HL-60/S4 treated with retinoic acid at 250 ng/mL for 4 days and 3 days (cell line): ENCODE measurements at regions not wholly inside any gene's neighbourhood (a gene's known extent, or its start where the extent isn't known, plus 50 kb on each side); places are given as distances from the start of the nearest gene placed in this dataset.

Experiments
- in situ Hi-C: fragments of 300-500 bp; cut with MboI; formaldehyde crosslinking; loops from 2 replicates; pipeline ENCODE4 v1.7.0; 2022; ENCODE audit warnings: low sequenced_read_pairs

GRCh38 chr9:109549386-109549785, 51.3 kb upstream of the PTPN3 start:
- in situ Hi-C loops: no loop called here

GRCh38 chr9:109551651-109552050, 53.5 kb upstream of the PTPN3 start:
- in situ Hi-C loops: no loop called here

GRCh38 chr9:109555215-109555614, 57.1 kb upstream of the PTPN3 start:
- in situ Hi-C loops: no loop called here

DNA sequence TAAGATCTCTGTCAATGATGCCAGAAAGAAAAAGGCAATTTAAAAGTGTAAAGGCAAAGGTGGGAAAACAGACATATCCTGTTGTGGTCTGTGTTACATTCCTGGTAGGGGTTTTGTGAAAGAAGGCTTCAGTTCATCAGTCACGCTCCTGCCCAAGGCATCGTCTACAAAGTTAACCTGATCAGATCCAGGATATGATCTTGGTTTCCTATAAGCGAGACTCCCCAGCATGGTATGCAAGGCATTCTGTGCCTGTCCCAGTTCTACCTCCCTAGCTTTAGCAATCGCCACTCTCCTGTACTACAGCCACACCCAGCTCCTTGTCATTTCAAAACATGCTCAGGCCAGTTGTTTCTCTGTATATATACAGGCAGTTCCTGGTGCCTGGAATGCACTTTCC, 58.0 kb upstream of the PTPN3 start:
- in situ Hi-C loops: no loop called here

- in situ Hi-C loops: no loop called here
These were observed 58.7 kb upstream of the PTPN3 start for GRCh38 chr9:109556786-109557185.

GRCh38 chr9:109557481-109557880, 59.4 kb upstream of the PTPN3 start:
- in situ Hi-C loops: no loop called here

GRCh38 chr9:109558718-109559151, 60.6 kb upstream of the PTPN3 start:
- in situ Hi-C loops: no loop called here

GRCh38 chr9:109560470-109561132, 62.5 kb upstream of the PTPN3 start:
- in situ Hi-C loops: no loop called here

DNA sequence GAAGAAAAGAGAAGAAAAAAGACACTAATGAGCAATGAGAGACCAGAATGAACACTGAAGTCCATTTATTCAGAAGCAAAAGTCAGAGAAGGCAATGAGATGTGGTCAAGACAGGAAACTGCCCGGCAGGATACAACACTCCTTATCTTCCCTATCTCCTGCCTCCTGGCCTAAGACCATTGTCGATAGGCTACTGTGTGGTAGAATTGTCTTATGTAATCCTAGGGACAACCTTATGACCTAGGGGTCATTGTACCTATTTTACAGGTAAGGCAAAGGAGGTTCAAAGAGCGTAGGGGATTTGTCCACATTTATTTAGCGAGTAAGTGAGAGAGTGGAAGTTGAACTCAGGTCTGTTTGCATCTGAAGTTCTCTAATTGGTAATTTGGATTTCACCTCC, 63.0 kb upstream of the PTPN3 start:
- in situ Hi-C loops: no loop called here

DNA sequence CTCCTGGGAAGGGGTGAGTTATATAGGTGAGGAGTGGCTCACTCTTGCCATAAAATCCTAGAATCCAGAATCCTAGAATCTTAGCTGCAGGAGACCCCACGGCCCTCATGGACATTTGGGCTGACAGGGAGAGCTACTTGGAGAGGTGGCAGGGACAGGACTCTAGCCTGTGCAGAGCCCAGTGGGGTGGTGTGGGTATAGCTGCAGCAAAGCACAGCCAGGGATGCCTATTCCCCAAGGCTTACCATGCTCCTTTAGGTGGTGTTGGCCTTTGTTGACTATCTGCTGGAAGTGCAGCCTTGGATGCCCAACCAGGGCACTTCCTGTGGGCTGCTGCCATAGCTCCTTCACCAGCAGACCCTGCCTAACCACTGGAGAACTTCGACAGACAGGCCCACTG, 70.0 kb upstream of the PTPN3 start:
- in situ Hi-C loops: no loop called here

DNA sequence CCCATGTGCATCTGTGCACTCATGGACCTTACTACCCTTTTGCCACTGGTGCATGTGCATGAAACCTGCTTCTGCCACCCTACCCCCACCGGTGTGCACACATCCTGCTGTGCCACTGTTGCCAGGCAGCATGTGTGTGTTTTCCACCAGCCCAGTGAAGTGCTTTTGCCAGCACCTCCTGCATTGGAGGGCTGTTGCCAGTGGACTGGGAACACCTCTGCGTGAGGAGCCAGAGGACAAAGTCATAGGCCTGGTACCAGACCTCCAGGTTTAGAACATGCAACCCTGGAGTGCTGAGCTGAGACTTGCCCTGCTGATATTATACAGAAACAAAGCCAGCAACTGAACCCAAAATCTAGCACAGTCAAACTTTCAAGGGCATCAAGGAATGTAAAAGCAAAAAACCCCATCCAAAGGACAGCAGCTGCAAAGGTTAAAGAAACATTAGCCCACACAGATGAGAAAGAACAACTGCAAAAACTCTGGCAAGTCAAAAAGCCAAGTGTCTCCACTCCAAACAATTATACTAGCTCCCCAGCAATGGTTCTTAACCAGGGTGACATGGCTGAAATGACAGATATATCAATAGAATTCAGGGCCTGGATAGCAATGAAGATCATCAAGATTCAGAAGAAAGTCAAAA, 70.6 kb upstream of the PTPN3 start:
- in situ Hi-C loops: no loop called here

GRCh38 chr9:109574061-109574882, 76.2 kb upstream of the PTPN3 start:
- in situ Hi-C loops: no loop called here

GRCh38 chr9:109576762-109577161, 78.7 kb upstream of the PTPN3 start:
- in situ Hi-C loops: loop anchor here (25.0 kb wide), 1 partner anchor 561 kb away; no protein-coding TSS in a partner anchor

DNA sequence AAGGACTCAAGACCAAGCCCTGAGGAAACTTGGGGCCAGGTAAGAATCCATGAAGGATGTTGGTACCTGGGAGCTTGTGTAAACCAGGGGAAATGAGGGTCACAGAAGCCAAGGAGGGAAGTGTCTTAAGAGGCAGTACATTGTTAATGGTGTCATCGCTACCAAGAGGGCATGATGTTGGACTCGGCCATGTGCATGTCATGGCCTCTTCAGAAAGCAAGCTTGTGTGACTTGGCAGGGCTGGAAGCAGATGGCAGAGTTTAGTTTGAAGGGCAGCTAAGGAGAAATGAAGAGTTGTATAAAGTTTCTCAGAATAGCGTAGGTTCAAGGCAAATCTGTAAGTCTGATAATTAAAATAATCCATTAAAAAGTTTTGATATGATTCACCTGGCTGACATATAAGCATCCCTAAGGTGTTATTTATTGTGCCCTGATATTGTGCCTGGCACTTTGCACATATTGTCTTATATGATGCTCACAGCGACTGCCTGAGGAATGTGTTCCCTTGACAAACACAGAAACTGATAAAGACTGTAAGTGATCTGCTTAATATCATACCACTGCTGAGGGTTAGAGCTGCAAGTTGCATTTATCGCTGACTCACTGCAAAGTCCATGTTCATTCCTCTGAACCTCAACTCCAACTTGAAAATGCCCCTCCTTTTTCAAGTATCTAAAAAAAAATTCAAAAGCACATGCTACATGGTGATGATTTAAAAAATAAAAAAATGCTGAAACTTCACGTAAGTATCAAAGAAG, 81.3 kb upstream of the PTPN3 start:
- in situ Hi-C loops: loop anchor here (25.0 kb wide), 1 partner anchor 558 kb away; no protein-coding TSS in a partner anchor

DNA sequence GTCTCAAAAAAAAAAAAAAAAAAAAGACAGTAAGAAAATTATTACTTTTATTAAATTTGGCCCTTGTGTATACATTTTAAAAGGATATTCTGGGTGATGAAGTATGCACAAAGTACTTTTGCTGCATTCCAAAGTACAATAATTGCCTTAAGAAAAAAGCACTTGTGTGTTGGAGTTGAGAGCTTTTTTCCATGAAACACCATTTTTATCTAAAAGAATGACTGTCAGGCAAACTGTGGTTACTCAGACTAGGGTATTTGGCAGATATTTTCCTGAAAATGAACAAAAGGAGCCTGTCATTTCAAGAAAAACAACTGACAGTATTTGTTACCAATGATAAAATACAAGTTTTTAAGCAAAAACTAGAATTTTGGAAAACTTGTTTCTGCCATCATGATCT, 84.3 kb upstream of the PTPN3 start:
- in situ Hi-C loops: loop anchor here (25.0 kb wide), 1 partner anchor 555 kb away; no protein-coding TSS in a partner anchor

GRCh38 chr9:109584205-109584604, 86.1 kb upstream of the PTPN3 start:
- in situ Hi-C loops: loop anchor here (25.0 kb wide), 1 partner anchor 553 kb away; no protein-coding TSS in a partner anchor

DNA sequence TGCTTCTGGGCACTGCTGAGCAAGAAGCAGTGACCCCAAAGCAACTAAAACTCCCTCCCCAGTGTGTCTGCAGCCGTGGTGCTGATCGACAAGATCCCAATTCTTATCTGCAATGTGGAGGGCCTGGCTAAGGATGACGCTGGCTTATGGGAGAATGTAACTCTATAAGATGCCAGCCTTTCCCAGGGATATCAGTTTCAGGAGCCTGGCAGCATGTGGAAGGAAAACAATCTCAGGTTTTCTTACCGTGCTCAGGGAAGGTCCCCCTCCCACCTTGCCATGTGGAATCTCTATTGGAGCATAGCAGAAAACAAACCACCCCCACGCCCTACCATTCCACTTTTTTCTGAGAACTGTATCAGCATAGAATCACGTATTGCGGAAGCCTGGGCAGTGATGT, 87.7 kb upstream of the PTPN3 start:
- in situ Hi-C loops: loop anchor here (25.0 kb wide), 1 partner anchor 552 kb away; no protein-coding TSS in a partner anchor

GRCh38 chr9:109586993-109587392, 88.9 kb upstream of the PTPN3 start:
- in situ Hi-C loops: loop anchor here (25.0 kb wide), 1 partner anchor 550 kb away; no protein-coding TSS in a partner anchor

DNA sequence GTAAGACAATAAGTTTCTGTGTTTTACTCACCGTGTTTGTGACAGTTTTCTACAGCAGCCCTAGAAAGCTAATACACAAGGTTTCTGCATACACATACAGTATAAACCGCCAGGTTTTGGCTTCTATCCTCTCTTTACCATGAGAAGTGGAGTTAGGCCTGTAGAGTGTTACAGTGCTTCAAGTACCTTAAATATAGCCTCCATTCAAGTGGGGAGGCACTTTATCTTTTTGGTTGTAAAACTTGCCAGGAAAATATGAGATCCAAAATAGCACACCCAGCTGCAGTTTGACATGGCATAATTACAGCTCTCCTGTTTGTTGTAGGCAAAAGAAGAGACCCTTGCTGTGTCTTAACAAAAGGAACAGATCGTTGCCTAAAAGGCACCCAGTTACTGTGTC, 90.3 kb upstream of the PTPN3 start:
- in situ Hi-C loops: loop anchor here (25.0 kb wide), 1 partner anchor 549 kb away; no protein-coding TSS in a partner anchor

DNA sequence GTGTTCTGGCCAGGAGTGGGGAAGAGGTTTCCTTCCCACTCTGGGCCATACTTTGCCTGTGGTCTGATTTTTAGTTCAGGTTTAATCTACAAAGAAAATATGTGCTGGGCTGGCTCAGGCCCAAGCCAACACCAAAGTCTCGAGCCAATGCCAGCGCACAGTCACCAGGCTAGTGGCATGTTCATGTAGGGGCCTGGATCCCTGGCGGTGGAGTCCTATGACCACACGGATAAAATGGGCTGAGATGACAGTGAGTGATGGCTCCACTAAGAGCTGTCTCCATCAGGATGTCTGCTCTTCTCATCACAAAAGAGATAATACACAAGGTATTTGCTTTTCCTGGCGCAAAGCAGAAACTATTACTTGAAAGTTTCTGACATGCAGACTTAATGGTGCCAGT, 92.9 kb upstream of the PTPN3 start:
- in situ Hi-C loops: loop anchor here (25.0 kb wide), 1 partner anchor 546 kb away; no protein-coding TSS in a partner anchor
